PC-3 (cell line): ENCODE measurements at regions not wholly inside any gene's neighbourhood (a gene's known extent, or its start where the extent isn't known, plus 50 kb on each side); places are given as distances from the start of the nearest gene placed in this dataset.

Experiments used
- EZH2 ChIP-seq: fragments of 300-600 bp; sonication (generic); IDR thresholded peaks from one replicate; pipeline ENCODE4 v1.6.1; 2017; ENCODE audit warnings: antibody characterized with exemption, mild to moderate bottlenecking, low read length; ENCODE audit not compliant: unreplicated experiment
- TF ChIP-seq, protein P1 (sequence below): fragments of 300-600 bp; sonication (generic); conservative IDR thresholded peaks from 2 replicates; pipeline ENCODE4 v1.5.1; 2017; ENCODE audit warnings: antibody characterized with exemption, low read depth, mild to moderate bottlenecking, low read length

DNA sequence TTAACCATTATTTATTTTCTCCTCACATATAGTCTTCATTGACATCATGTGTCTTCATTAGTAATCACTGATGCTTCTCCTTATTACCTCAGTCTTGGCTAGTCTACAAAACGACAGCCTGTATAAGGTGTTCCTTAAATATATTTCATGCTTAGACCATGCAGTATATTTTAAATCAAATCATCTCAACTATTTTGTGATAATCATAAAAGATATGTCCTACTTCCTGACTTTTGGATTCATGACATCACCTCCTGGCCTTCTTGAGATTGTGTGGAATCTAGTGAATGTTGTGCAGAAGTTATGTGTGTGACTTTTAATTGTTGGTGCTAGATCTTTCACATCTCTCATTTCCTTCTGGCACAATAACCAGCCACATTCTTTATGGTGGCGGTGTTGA is 1339.3 kb upstream of the C9orf72 start:
- TF ChIP-seq, protein P1, sequence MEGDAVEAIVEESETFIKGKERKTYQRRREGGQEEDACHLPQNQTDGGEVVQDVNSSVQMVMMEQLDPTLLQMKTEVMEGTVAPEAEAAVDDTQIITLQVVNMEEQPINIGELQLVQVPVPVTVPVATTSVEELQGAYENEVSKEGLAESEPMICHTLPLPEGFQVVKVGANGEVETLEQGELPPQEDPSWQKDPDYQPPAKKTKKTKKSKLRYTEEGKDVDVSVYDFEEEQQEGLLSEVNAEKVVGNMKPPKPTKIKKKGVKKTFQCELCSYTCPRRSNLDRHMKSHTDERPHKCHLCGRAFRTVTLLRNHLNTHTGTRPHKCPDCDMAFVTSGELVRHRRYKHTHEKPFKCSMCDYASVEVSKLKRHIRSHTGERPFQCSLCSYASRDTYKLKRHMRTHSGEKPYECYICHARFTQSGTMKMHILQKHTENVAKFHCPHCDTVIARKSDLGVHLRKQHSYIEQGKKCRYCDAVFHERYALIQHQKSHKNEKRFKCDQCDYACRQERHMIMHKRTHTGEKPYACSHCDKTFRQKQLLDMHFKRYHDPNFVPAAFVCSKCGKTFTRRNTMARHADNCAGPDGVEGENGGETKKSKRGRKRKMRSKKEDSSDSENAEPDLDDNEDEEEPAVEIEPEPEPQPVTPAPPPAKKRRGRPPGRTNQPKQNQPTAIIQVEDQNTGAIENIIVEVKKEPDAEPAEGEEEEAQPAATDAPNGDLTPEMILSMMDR: no peak
- no peak for TF ChIP-seq EZH2
